Calu3 (cell line): ENCODE measurements at regions not wholly inside any gene's neighbourhood (a gene's known extent, or its start where the extent isn't known, plus 50 kb on each side); places are given as distances from the start of the nearest gene placed in this dataset.

Source experiments
- BruUV-seq: library from RNA; stranded (reverse); fragments of 400-500 nt; replicated peaks from 2 replicates; lab custom pipeline; 2021; lab: Mats Ljungman, UMichigan
- CTCF ChIA-PET: fragments of 300-600 bp; sonication (Branson Sonifier 250); formaldehyde crosslinking; loops from one replicate; lab custom pipeline; 2022; ENCODE audit warnings: antibody characterized with exemption; lab: Charles Lee
- DNase-seq: peaks from one replicate; pipeline ENCODE4 v3.0.0; 2022
- H3K27ac Mint-ChIP-seq: one replicate; pipeline ENCODE4 v1.8.0; 2022; ENCODE audit warnings: mixed read lengths; ENCODE audit not compliant: unreplicated experiment
- H3K27me3 Mint-ChIP-seq: one replicate; pipeline ENCODE4 v1.8.0; 2022; ENCODE audit warnings: mixed read lengths; ENCODE audit not compliant: unreplicated experiment
- H3K36me3 Mint-ChIP-seq: one replicate; pipeline ENCODE4 v1.8.0; 2022; ENCODE audit warnings: mild to moderate bottlenecking, moderate library complexity, mixed read lengths; ENCODE audit not compliant: insufficient read depth, unreplicated experiment
- H3K4me1 Mint-ChIP-seq: one replicate; pipeline ENCODE4 v1.8.0; 2022; ENCODE audit warnings: mild to moderate bottlenecking, low read depth, mixed read lengths; ENCODE audit not compliant: unreplicated experiment
- H3K4me3 Mint-ChIP-seq: one replicate; pipeline ENCODE4 v1.8.0; 2022; ENCODE audit warnings: mild to moderate bottlenecking, low read depth, moderate library complexity, mixed read lengths; ENCODE audit not compliant: unreplicated experiment
- H3K9me3 Mint-ChIP-seq: one replicate; pipeline ENCODE4 v1.8.0; 2022; ENCODE audit warnings: low read depth, mixed read lengths; ENCODE audit not compliant: unreplicated experiment
- intact Hi-C: fragments of 100-400 bp; cut with micrococcal nuclease; formaldehyde crosslinking; loops from one replicate; pipeline ENCODE4 v1.10.0; 2022; ENCODE audit not compliant: unreplicated experiment
- TF ChIP-seq, protein P1 (sequence below): fragments of 200-600 bp; IDR thresholded peaks from one replicate; pipeline ENCODE4 v1.8.0; 2022; ENCODE audit warnings: antibody characterized with exemption; ENCODE audit not compliant: unreplicated experiment

DNA sequence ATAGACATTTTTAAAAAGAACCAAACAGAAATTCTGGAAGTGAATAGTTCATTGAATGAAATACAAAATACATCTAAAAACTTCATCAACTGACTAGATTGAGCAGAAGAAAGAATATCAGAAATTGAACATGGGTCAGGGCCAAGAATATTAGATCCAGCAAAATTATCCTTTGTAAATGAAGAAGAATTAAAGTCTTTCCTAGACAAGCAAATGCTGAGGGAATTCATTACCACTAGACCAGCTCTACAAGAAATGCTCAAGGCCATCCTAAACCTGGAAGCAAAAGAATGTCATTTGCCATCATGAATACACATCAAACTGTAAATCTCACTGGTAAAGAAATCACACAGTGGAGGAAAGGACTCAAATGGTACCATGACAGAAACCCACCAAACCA, 72.7 kb upstream of the RPL34 start:
- CTCF ChIA-PET, result no interaction called here
- no TSS peak for BruUV-seq
- peaks cover 4% of the 10 kb centered on the region for H3K36me3 Mint-ChIP-seq
- intact Hi-C loops, result no loop called here
- no peaks in the 10 kb centered on the region for H3K4me1 Mint-ChIP-seq
- H3K9me3 Mint-ChIP-seq, result no peaks in the 10 kb centered on the region
- no peak overlapping the region for H3K4me3 Mint-ChIP-seq
- H3K27me3 Mint-ChIP-seq, result peaks cover 12% of the 10 kb centered on the region
- TF ChIP-seq, protein P1, sequence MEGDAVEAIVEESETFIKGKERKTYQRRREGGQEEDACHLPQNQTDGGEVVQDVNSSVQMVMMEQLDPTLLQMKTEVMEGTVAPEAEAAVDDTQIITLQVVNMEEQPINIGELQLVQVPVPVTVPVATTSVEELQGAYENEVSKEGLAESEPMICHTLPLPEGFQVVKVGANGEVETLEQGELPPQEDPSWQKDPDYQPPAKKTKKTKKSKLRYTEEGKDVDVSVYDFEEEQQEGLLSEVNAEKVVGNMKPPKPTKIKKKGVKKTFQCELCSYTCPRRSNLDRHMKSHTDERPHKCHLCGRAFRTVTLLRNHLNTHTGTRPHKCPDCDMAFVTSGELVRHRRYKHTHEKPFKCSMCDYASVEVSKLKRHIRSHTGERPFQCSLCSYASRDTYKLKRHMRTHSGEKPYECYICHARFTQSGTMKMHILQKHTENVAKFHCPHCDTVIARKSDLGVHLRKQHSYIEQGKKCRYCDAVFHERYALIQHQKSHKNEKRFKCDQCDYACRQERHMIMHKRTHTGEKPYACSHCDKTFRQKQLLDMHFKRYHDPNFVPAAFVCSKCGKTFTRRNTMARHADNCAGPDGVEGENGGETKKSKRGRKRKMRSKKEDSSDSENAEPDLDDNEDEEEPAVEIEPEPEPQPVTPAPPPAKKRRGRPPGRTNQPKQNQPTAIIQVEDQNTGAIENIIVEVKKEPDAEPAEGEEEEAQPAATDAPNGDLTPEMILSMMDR, result no peak
- no peak overlapping the region for H3K27ac Mint-ChIP-seq
- DNase-seq, result no peak

DNA sequence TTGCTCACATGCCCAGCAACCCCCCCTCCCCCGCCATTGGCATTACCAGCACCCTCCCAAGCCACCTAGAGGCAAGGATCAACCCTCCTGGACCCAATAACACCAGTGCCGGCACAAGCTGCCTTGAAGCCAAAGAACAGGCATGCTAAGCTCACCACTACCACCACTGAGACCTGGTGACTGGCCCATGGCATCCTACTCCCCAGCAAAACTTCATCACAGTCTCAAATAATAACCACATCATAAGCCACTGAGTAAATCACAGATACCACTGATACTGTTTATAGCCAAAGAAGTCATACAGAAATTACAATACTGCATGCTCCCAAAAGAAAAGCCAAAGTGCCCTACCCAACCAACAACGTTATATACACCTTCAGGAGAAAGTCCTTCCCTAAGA, 73.6 kb upstream of the RPL34 start:
- TF ChIP-seq, protein P1, result no peak
- BruUV-seq, result no TSS peak
- no peak overlapping the region for H3K4me3 Mint-ChIP-seq
- CTCF ChIA-PET, result no interaction called here
- H3K36me3 Mint-ChIP-seq, result peaks cover 4% of the 10 kb centered on the region
- peaks cover 20% of the 10 kb centered on the region for H3K27me3 Mint-ChIP-seq
- no peak for DNase-seq
- no peak overlapping the region for H3K27ac Mint-ChIP-seq
- no peaks in the 10 kb centered on the region for H3K4me1 Mint-ChIP-seq
- no peaks in the 10 kb centered on the region for H3K9me3 Mint-ChIP-seq
- intact Hi-C loops, result no loop called here

DNA sequence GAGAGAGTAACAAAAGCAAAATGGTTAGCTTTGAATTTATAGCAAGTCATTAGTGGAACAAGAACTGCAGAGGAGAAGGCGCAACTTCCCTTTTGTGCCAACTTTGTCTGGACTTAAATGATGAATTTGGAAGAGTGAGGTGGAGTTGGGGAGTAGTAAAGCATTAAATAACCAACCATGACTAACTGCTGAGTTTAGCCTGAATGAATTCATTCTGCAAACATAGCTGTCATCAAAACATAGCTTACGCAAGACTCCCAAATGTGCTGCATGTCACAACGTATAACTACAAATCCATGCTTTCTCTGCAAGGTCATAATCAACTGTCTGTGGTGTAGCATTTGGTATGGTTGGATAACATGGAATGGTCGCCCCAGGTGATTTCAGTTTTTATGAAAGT, 75.9 kb upstream of the RPL34 start:
- H3K27ac Mint-ChIP-seq, result no peak overlapping the region
- no peak overlapping the region for H3K4me3 Mint-ChIP-seq
- no TSS peak for BruUV-seq
- intact Hi-C loops, result no loop called here
- no peaks in the 10 kb centered on the region for H3K9me3 Mint-ChIP-seq
- H3K27me3 Mint-ChIP-seq, result peaks cover 20% of the 10 kb centered on the region
- TF ChIP-seq, protein P1, result no peak
- CTCF ChIA-PET, result interaction anchor here (0.7 to 1.4 kb wide), 2 partner anchors 21 to 678 kb away, joined by 4 read pairs; no protein-coding TSS in a partner anchor
- DNase-seq, result no peak
- no peaks in the 10 kb centered on the region for H3K4me1 Mint-ChIP-seq
- peaks cover 4% of the 10 kb centered on the region for H3K36me3 Mint-ChIP-seq

DNA sequence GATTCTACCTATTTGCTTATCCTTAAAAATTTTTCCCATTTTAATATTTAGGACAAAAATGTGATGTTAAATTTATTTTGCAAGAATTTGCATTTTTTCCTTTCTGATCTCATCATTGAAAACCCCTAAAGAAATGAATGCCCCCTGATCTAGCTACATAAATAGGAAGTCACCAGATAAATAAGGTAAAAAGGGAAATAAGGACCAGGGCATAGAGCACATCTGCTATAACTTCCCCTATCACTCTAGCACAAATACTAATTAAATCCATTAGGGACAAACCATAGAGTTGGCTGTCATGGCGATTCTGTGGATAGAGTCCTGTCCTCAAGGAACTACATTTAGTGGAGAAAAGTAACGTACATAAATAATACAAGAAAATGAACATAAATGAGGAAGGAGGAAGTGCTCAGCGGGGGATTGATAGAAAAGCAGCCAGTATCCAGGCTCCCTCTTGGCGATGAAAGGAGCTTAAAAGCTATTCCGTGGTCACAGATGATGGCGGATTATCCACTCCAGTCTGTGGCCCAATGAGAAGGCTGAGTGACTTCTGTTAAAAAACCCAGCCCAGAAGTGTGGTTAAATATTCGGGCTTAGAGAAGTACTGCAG, 76.9 kb upstream of the RPL34 start:
- Mint-ChIP-seq H3K9me3 (no peaks in the 10 kb centered on the region), H3K27ac (no peak overlapping the region), H3K27me3 (peaks cover 20% of the 10 kb centered on the region), H3K4me1 (no peaks in the 10 kb centered on the region), H3K4me3 (no peak overlapping the region), H3K36me3 (peaks cover 4% of the 10 kb centered on the region)
- DNase-seq, result no peak
- TF ChIP-seq, protein P1, result no peak
- CTCF ChIA-PET, result interaction anchor here (0.7 kb wide), 1 partner anchor 14 kb away, joined by 4 read pairs; no protein-coding TSS in a partner anchor
- BruUV-seq, result no TSS peak
- intact Hi-C loops, result no loop called here
